GM23338 (cell line): ENCODE measurements at regions not wholly inside any gene's neighbourhood (a gene's known extent, or its start where the extent isn't known, plus 50 kb on each side); places are given as distances from the start of the nearest gene placed in this dataset.

Experiments
- ATAC-seq: fragments of 200-7000 bp; cut with Tn5 transposase; 3 replicates; pipeline ENCODE4 v1.9.1; 2020
- DNase-seq: peaks from one replicate; pipeline ENCODE4 v3.0.0-alpha.2; 2015; ENCODE audit warnings: low spot score
- H2AFZ ChIP-seq: fragments of 200-600 bp; sonication (generic); 2 replicates; pipeline ENCODE4 v1.8.0; 2016; ENCODE audit warnings: antibody characterized with exemption, mild to moderate bottlenecking, moderate library complexity
- H3F3A ChIP-seq: fragments of 200-600 bp; sonication (generic); replicated peaks from 2 replicates; pipeline ENCODE4 v1.8.0; 2017; ENCODE audit warnings: antibody characterized with exemption, mixed run types, low read depth
- H3K27ac ChIP-seq: fragments of 200-600 bp; sonication (generic); 2 replicates; pipeline ENCODE4 v1.6.1; 2016; ENCODE audit warnings: low read depth
- H3K27me3 ChIP-seq: fragments of 200-600 bp; sonication (generic); 2 replicates; pipeline ENCODE4 v1.8.0; 2016; ENCODE audit warnings: mild to moderate bottlenecking, mixed run types, moderate library complexity; ENCODE audit not compliant: insufficient read depth
- H3K36me3 ChIP-seq: fragments of 200-600 bp; sonication (generic); 2 replicates; pipeline ENCODE4 v1.8.0; 2016; ENCODE audit warnings: mild to moderate bottlenecking; ENCODE audit not compliant: insufficient read depth
- H3K4me1 ChIP-seq: fragments of 200-600 bp; sonication (generic); 2 replicates; pipeline ENCODE4 v1.8.0; 2016; ENCODE audit warnings: mild to moderate bottlenecking, moderate library complexity; ENCODE audit not compliant: insufficient read depth
- H3K4me2 ChIP-seq: fragments of 200-600 bp; sonication (generic); 2 replicates; pipeline ENCODE4 v1.7.1; 2017; ENCODE audit warnings: mixed run types
- H3K4me3 ChIP-seq: fragments of 200-600 bp; sonication (generic); 2 replicates; pipeline ENCODE4 v1.6.1; 2016; ENCODE audit warnings: mixed run types
- H3K79me2 ChIP-seq: fragments of 200-600 bp; sonication (generic); replicated peaks from 2 replicates; pipeline ENCODE4 v1.8.0; 2017; ENCODE audit warnings: mild to moderate bottlenecking; ENCODE audit not compliant: insufficient read depth
- H3K9me2 ChIP-seq: fragments of 200-600 bp; sonication (generic); 2 replicates; pipeline ENCODE4 v1.8.0; 2017; ENCODE audit not compliant: insufficient read depth
- H4K20me1 ChIP-seq: fragments of 200-600 bp; sonication (generic); replicated peaks from 2 replicates; pipeline ENCODE4 v1.8.0; 2017; ENCODE audit warnings: mild to moderate bottlenecking; ENCODE audit not compliant: insufficient read depth
- H3K27ac Mint-ChIP-seq: 2 replicates; pipeline ENCODE4 v1.8.0; 2020; ENCODE audit warnings: inconsistent platforms, mild to moderate bottlenecking, moderate library complexity, mixed read lengths
- H3K27me3 Mint-ChIP-seq: 3 replicates; pipeline ENCODE4 v1.8.0; 2022; ENCODE audit warnings: low read depth, mild to moderate bottlenecking, moderate library complexity, mixed read lengths, inconsistent platforms; ENCODE audit not compliant: insufficient read depth, poor library complexity
- H3K36me3 Mint-ChIP-seq: 3 replicates; pipeline ENCODE4 v1.8.0; 2021; ENCODE audit warnings: low read depth, mild to moderate bottlenecking, inconsistent platforms, moderate library complexity, mixed read lengths
- H3K4me1 Mint-ChIP-seq: 3 replicates; pipeline ENCODE4 v1.8.0; 2020; ENCODE audit warnings: mild to moderate bottlenecking, inconsistent platforms, mixed read lengths
- H3K4me3 Mint-ChIP-seq: 3 replicates; pipeline ENCODE4 v1.8.0; 2021; ENCODE audit warnings: moderate library complexity, mild to moderate bottlenecking, inconsistent platforms, mixed read lengths
- H3K9me3 Mint-ChIP-seq: 3 replicates; pipeline ENCODE4 v1.8.0; 2020; ENCODE audit warnings: moderate library complexity, mild to moderate bottlenecking, inconsistent platforms, mixed read lengths
- CREB1 ChIP-seq: fragments of 250-450 bp; sonication (Bioruptor Pico); IDR thresholded peaks from 2 replicates; pipeline ENCODE4 v1.5.0; 2020; ENCODE audit warnings: low read depth, mild to moderate bottlenecking, moderate library complexity
- ETS1 ChIP-seq: IDR thresholded peaks from 2 replicates; pipeline ENCODE4 v1.6.1; 2016; ENCODE audit warnings: antibody characterized with exemption
- EZH2phosphoT487 ChIP-seq: fragments of 200-600 bp; sonication (generic); IDR thresholded peaks from one replicate; pipeline ENCODE4 v1.8.1; 2018; ENCODE audit warnings: antibody characterized with exemption; ENCODE audit not compliant: unreplicated experiment
- JUNB ChIP-seq: IDR thresholded peaks from one replicate; pipeline ENCODE4 v1.6.1; 2016; ENCODE audit warnings: antibody characterized with exemption; ENCODE audit not compliant: unreplicated experiment
- NANOG ChIP-seq: IDR thresholded peaks from 2 replicates; pipeline ENCODE4 v1.6.1; 2016; ENCODE audit warnings: antibody characterized with exemption, borderline replicate concordance
- POLR2AphosphoS5 ChIP-seq: IDR thresholded peaks from 2 replicates; pipeline ENCODE4 v1.6.1; 2016; ENCODE audit warnings: antibody characterized with exemption, low read depth
- STAT1 ChIP-seq: IDR thresholded peaks from one replicate; pipeline ENCODE4 v1.6.1; 2016; ENCODE audit warnings: antibody characterized with exemption; ENCODE audit not compliant: unreplicated experiment
- ZNF114 ChIP-seq: fragments of 250-450 bp; sonication (Bioruptor Pico); IDR thresholded peaks from 2 replicates; pipeline ENCODE4 v1.5.0; 2020; ENCODE audit warnings: mild to moderate bottlenecking, moderate library complexity
- ZNF331 ChIP-seq: fragments of 250-450 bp; sonication (Bioruptor Pico); IDR thresholded peaks from 2 replicates; pipeline ENCODE4 v1.5.0; 2020; ENCODE audit warnings: low read depth, mild to moderate bottlenecking, moderate library complexity
- ZNF462 ChIP-seq: fragments of 250-450 bp; sonication (Bioruptor Pico); IDR thresholded peaks from 2 replicates; pipeline ENCODE4 v1.5.0; 2020; ENCODE audit warnings: mild to moderate bottlenecking, moderate library complexity
- TF ChIP-seq, protein P1 (sequence below): IDR thresholded peaks from one replicate; pipeline ENCODE4 v1.6.1; 2018; ENCODE audit warnings: antibody characterized with exemption; ENCODE audit not compliant: unreplicated experiment

GRCh38 chr3:8371960-8372463 is 129.6 kb upstream of the LMCD1 start:
- no peak; the same call in 2 of the 3 replicates for ATAC-seq
- TF ChIP-seq ZNF462 (CRISPR knock-in tag): no peak
- TF ChIP-seq NANOG: no peak
- TF ChIP-seq POLR2AphosphoS5: no peak
- TF ChIP-seq, protein P1, sequence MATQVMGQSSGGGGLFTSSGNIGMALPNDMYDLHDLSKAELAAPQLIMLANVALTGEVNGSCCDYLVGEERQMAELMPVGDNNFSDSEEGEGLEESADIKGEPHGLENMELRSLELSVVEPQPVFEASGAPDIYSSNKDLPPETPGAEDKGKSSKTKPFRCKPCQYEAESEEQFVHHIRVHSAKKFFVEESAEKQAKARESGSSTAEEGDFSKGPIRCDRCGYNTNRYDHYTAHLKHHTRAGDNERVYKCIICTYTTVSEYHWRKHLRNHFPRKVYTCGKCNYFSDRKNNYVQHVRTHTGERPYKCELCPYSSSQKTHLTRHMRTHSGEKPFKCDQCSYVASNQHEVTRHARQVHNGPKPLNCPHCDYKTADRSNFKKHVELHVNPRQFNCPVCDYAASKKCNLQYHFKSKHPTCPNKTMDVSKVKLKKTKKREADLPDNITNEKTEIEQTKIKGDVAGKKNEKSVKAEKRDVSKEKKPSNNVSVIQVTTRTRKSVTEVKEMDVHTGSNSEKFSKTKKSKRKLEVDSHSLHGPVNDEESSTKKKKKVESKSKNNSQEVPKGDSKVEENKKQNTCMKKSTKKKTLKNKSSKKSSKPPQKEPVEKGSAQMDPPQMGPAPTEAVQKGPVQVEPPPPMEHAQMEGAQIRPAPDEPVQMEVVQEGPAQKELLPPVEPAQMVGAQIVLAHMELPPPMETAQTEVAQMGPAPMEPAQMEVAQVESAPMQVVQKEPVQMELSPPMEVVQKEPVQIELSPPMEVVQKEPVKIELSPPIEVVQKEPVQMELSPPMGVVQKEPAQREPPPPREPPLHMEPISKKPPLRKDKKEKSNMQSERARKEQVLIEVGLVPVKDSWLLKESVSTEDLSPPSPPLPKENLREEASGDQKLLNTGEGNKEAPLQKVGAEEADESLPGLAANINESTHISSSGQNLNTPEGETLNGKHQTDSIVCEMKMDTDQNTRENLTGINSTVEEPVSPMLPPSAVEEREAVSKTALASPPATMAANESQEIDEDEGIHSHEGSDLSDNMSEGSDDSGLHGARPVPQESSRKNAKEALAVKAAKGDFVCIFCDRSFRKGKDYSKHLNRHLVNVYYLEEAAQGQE: no peak
- TF ChIP-seq ETS1: no peak
- no peak for TF ChIP-seq JUNB
- no peak for TF ChIP-seq EZH2phosphoT487
- TF ChIP-seq ZNF114 (CRISPR knock-in tag): no peak
- TF ChIP-seq STAT1: no peak
- no peak for TF ChIP-seq CREB1 (CRISPR knock-in tag)
- TF ChIP-seq ZNF331: no peak
- H3K4me3 Mint-ChIP-seq: no peak overlapping the region
- no peaks in the 10 kb centered on the region for H4K20me1 ChIP-seq
- H3F3A ChIP-seq: no peaks in the 10 kb centered on the region
- no peak overlapping the region for H3K4me2 ChIP-seq
- H3K36me3 ChIP-seq: no peaks in the 10 kb centered on the region; the same call in 1 of the 2 replicates
- no peak overlapping the region for H3K27ac ChIP-seq
- peak overlapping the region; percentile 56; the same call in 1 of the 2 replicates for H2AFZ ChIP-seq
- no peak overlapping the region for H3K27ac Mint-ChIP-seq
- H3K27me3 ChIP-seq: no peaks in the 10 kb centered on the region
- peak; percentile 13 for DNase-seq
- H3K9me3 Mint-ChIP-seq: no peaks in the 10 kb centered on the region
- H3K27me3 Mint-ChIP-seq: peaks cover 3% of the 10 kb centered on the region
- no peak overlapping the region for H3K4me3 ChIP-seq
- no peaks in the 10 kb centered on the region for H3K79me2 ChIP-seq
- no peaks in the 10 kb centered on the region for H3K36me3 Mint-ChIP-seq
- H3K4me1 Mint-ChIP-seq: peaks cover 2% of the 10 kb centered on the region; the same call in 1 of the 3 replicates
- no peaks in the 10 kb centered on the region for H3K9me2 ChIP-seq
- H3K4me1 ChIP-seq: no peaks in the 10 kb centered on the region
